ENCODE measurements at regions not wholly inside any gene's neighbourhood (a gene's known extent, or its start where the extent isn't known, plus 50 kb on each side); places are given as distances from the start of the nearest gene placed in this dataset.

DNA sequence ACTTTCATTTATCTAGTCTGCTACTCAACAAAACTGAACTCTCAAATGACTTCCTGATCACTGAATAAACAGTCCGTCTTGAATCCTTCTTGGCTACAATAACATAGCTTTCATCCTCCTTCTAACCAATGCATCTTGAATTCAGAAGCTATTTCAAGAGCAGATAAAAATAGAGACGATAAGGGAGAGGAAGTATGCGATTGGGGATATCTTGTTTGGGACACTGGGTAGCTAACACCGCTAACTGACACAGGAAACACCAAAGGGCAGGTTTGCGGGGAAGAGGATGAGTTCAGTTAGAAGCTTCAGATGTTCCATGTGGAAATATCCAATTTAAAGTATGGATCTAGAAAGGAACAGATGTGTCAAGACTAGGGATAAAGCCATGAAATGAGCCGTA is 102.5 kb downstream of the SLC41A2 start:
- in situ Hi-C loops (cut with MboI; ENCODE audit: low pct_unique_long_range_greater_than_20kb in 2 of 9, low sequenced_read_pairs in 9 of 9, unreplicated experiment in 9 of 9): loop anchor here in 1 of 9 experiments (25.0 kb wide), 3 partner anchors 93 to 493 kb away; partner anchors contain the start of gene SLC41A2
- H3K4me3 ChIP-seq: no peak overlapping the region
- no peak for ATAC-seq (replicated peaks in 6 of 8)
- H3K27ac ChIP-seq: no peak overlapping the region
- H3K4me1 ChIP-seq (replicated peaks in 1 of 2): peaks cover 0 to 8% of the 10 kb centered on the region in 2 donors
- 88 to 100% (median 95%) methylated on average over 1 to 6 of the region's 6 CpGs; no CpG with 5 or more reads in 1 of the 10 experiments for WGBS, 10 experiments

DNA sequence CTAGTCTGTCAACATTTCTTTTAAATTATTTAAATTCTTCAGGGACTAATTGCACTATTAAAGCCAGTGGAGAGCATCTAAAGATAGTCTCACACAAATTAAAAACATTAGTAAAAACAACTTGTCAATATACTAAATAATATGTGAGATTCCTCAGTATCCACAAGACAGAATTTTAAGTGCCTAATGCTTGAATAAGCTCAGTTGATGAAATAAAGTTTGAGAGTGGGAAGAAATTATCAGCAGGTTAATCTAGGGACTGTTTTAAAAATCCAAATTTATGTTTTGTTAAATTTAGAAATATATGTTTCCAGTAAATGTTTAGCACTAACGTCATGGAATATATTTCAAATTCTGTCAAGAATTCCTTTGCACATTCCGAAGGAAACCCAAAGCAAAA is 105.2 kb downstream of the SLC41A2 start:
- H3K27ac ChIP-seq: no peak overlapping the region
- whole genome bisulfite sequencing, 10 experiments: 58 to 100% (median 85%) methylated on average over 2 of the region's 2 CpGs
- in situ Hi-C loops (cut with MboI; ENCODE audit: low pct_unique_long_range_greater_than_20kb in 2 of 9, low sequenced_read_pairs in 9 of 9, unreplicated experiment in 9 of 9): loop anchor here in 1 of 9 experiments (25.0 kb wide), 3 partner anchors 91 to 491 kb away; partner anchors contain the start of gene SLC41A2
- no peaks in the 10 kb centered on the region for H3K4me1 ChIP-seq (replicated peaks in 1 of 2)
- no peak for ATAC-seq (replicated peaks in 6 of 8)
- no peak overlapping the region for H3K4me3 ChIP-seq

DNA sequence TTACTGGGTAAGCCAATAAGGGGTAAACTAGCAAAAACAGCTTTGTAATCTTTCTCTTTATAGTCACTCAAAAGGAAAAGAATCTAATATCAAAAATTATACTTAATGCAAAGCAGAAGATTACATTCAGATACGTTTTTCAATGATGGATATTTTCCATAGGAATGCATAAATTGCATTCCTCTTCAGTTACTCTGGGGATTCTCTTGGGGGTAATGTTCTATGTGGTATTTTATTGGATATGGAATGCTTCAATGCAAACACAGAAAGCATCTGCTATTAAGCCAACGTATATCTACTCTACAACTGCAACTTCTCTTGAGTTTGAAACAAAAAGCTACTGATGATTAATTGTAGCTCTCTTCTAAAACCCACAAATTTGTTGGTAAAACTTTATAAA is 106.0 kb downstream of the SLC41A2 start:
- no peaks in the 10 kb centered on the region for H3K4me1 ChIP-seq (replicated peaks in 1 of 2)
- ATAC-seq (replicated peaks in 6 of 8): peak in 1 of 8 experiments; percentile 41
- WGBS, 10 experiments: 0 to 84% (median 55%) methylated on average over 1 to 2 of the region's 2 CpGs
- no peak overlapping the region for H3K27ac ChIP-seq
- no peak overlapping the region for H3K4me3 ChIP-seq
- in situ Hi-C loops (cut with MboI; ENCODE audit: low pct_unique_long_range_greater_than_20kb in 2 of 9, low sequenced_read_pairs in 9 of 9, unreplicated experiment in 9 of 9): loop anchor here in 1 of 9 experiments (25.0 kb wide), 3 partner anchors 90 to 490 kb away; partner anchors contain the start of gene SLC41A2

DNA sequence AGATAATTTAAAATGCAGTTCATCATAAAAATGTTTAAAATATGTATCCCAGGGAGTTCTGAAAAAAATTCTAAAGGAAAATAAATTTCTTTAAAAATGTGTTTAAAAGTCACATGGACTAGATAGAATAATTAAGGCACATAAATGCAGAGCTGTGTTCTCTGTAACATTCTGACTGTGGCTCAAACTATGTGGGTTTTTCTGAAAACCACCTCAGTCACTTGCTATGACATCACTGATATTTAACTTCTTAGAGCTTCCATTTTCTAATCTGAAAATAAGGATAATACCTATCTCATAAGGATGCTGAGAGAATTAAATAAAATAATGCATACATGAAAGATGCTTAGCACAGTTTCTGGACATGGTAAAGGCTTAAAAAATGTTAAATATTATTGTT is 107.3 kb downstream of the SLC41A2 start:
- no peak overlapping the region for H3K4me3 ChIP-seq
- in situ Hi-C loops (cut with MboI; ENCODE audit: low pct_unique_long_range_greater_than_20kb in 2 of 9, low sequenced_read_pairs in 9 of 9, unreplicated experiment in 9 of 9): loop anchor here in 1 of 9 experiments (25.0 kb wide), 3 partner anchors 88 to 488 kb away; partner anchors contain the start of gene SLC41A2
- H3K4me1 ChIP-seq (replicated peaks in 1 of 2): no peaks in the 10 kb centered on the region
- H3K27ac ChIP-seq: no peak overlapping the region
- ATAC-seq (replicated peaks in 6 of 8): no peak

DNA sequence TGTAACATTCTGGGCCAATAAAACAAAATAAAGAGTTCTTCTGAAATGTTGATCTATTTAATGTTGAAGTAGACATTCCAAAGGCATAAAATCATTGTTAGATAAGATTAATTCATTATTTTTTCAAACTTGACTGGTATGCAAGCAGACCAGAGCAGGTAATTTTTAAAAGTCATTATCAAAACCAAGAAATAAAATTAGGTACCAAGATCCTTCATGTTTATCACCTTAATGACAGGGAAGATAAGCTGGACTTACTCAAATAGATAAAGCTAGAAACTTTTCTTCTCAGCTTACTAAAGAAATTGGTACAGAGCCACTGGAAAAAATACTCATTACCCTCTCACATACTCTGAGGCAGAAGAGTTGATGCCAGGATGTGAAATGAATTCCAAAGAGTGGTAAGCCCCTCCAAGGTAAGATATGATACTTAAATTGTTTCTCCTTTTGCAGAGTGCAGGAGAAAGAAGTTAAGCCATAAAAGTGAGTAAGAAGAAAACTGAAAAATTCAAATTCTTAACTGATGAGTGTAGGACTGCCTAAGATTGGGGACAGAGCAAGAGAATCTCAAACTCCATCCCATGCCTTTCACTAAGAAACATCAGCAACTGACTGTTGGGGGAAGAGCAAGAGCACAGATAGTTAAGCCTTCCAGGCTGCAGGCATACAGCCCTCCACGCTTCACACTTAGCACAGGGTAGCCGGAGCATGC is 111.9 kb downstream of the SLC41A2 start:
- H3K4me3 ChIP-seq: no peak overlapping the region
- no peaks in the 10 kb centered on the region for H3K4me1 ChIP-seq (replicated peaks in 1 of 2)
- no peak overlapping the region for H3K27ac ChIP-seq
- in situ Hi-C loops (cut with MboI; ENCODE audit: low pct_unique_long_range_greater_than_20kb in 2 of 9, low sequenced_read_pairs in 9 of 9, unreplicated experiment in 9 of 9): no loop called here
- WGBS, 10 experiments: 94 to 100% (median 100%) methylated on average over 1 to 2 of the region's 2 CpGs; no CpG with 5 or more reads in 3 of the 10 experiments
- no peak for ATAC-seq (replicated peaks in 6 of 8)

DNA sequence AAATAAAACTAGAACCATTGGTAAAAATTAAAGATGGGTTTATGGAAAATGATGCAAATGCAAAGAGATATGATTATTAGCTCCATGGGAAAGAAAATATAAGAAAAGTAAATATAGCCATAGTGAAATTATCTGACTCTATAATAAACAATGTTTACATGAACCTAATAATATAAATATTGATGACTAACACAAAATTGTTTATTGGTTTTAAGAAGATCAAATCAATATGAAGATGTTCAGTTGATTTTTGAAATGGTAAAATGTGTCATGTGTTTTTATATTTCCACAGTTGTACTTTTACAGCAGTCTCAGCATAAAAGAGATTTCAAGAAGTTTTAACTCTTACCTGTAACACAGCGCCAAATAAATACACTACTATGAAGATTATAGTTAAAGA is 114.0 kb downstream of the SLC41A2 start:
- in situ Hi-C loops (cut with MboI; ENCODE audit: low pct_unique_long_range_greater_than_20kb in 2 of 9, low sequenced_read_pairs in 9 of 9, unreplicated experiment in 9 of 9): no loop called here
- ATAC-seq (replicated peaks in 6 of 8): no peak
- Histone ChIP-seq H3K27ac (no peak overlapping the region), H3K4me1 (replicated peaks in 1 of 2) (no peaks in the 10 kb centered on the region), H3K4me3 (no peak overlapping the region)
- 86 to 100% (median 100%) methylated on average over 1 of the region's 1 CpG; no CpG with 5 or more reads in 1 of the 10 experiments for WGBS, 10 experiments

DNA sequence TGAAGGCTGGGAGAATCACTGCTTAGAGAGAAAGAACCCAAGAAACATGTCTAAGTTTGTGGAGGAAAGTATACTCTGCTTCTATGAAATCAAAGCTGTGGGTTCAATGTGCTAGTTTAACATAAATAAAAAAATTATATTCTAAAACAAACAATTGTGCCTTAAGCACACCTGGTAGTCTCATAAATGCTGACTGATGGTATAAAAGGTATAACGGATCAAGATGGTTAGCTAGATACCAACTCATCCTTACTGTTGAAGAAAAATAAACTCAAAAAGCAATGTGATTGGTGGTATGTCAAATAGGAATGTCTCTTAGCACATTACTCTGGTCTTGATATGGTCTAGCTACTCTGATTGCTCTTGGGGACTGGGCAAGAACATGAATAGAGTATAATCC is 117.8 kb downstream of the SLC41A2 start:
- no peak overlapping the region for H3K4me3 ChIP-seq
- 100% methylated on average over 1 of the region's 1 CpG; no CpG with 5 or more reads in 3 of the 10 experiments for WGBS, 10 experiments
- H3K4me1 ChIP-seq (replicated peaks in 1 of 2): no peaks in the 10 kb centered on the region
- in situ Hi-C loops (cut with MboI; ENCODE audit: low pct_unique_long_range_greater_than_20kb in 2 of 9, low sequenced_read_pairs in 9 of 9, unreplicated experiment in 9 of 9): no loop called here
- H3K27ac ChIP-seq: no peak overlapping the region
- ATAC-seq (replicated peaks in 6 of 8): no peak

DNA sequence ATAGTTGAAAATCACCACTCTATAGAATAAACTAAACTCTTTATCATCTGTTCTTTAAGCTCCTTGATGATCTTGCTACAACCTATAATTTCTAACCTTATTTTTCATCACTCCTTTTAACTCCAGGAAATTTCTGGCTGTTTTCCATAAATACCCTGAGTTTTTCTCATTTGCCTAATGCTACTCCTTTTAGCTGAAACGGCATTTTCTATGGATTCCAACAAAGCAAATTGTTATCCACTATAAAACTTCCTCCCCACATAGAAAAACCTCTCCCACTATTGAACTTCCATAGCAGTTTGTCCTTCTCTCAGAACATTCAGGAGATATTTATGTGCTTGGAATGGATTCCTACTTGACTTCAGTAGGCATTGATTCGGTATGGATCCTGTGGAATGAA is 122.8 kb downstream of the SLC41A2 start:
- Histone ChIP-seq H3K4me3 (no peak overlapping the region), H3K27ac (no peak overlapping the region), H3K4me1 (replicated peaks in 1 of 2) (no peaks in the 10 kb centered on the region)
- WGBS, 10 experiments: 63 to 100% (median 86%) methylated on average over 1 to 2 of the region's 2 CpGs
- in situ Hi-C loops (cut with MboI; ENCODE audit: low pct_unique_long_range_greater_than_20kb in 2 of 9, low sequenced_read_pairs in 9 of 9, unreplicated experiment in 9 of 9): no loop called here
- no peak for ATAC-seq (replicated peaks in 6 of 8)

DNA sequence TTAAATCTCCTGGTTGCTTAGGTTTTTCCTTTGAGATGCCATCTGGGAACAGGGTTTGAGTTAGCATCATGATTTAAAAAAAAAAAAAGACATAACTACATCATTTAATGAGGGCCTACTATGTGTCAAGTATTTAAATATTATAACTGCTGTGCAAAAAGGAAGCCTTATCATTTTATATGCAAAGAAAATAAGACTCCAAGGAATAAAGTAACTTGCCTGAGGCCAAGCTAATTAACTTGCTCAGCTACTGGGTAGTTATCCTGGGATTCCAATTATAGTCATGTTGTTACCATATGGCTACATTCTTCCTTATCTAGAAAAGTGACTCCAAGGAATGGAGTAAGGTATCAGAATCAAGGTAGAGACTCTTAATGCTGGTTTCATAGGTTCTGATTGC is 123.5 kb downstream of the SLC41A2 start:
- Histone ChIP-seq H3K4me3 (no peak overlapping the region), H3K4me1 (replicated peaks in 1 of 2) (no peaks in the 10 kb centered on the region), H3K27ac (no peak overlapping the region)
- no peak for ATAC-seq (replicated peaks in 6 of 8)
- in situ Hi-C loops (cut with MboI; ENCODE audit: low pct_unique_long_range_greater_than_20kb in 2 of 9, low sequenced_read_pairs in 9 of 9, unreplicated experiment in 9 of 9): no loop called here

DNA sequence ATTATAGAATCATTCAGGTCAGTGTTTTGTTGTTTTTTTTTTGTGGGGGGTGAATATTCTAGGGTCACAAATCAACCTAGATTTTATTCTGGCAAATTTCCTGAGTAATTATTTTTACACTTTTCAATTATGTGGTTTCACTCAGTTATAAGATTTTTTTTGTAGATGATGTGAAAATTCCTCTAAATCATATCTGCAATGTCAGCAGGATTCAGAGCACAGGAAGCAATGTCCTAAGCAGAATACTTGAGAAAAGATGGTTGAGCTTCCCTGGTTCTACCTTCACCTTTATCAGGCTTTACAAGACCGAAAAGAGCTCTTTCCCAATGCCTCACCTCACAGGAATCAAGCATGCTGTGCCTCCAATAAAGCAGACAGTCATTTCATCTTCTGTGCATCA is 124.3 kb downstream of the SLC41A2 start:
- H3K27ac ChIP-seq: no peak overlapping the region
- no peak overlapping the region for H3K4me3 ChIP-seq
- ATAC-seq (replicated peaks in 6 of 8): no peak
- in situ Hi-C loops (cut with MboI; ENCODE audit: low pct_unique_long_range_greater_than_20kb in 2 of 9, low sequenced_read_pairs in 9 of 9, unreplicated experiment in 9 of 9): no loop called here
- 60 to 100% (median 100%) methylated on average over 1 of the region's 1 CpG; no CpG with 5 or more reads in 2 of the 10 experiments for WGBS, 10 experiments
- H3K4me1 ChIP-seq (replicated peaks in 1 of 2): no peaks in the 10 kb centered on the region

DNA sequence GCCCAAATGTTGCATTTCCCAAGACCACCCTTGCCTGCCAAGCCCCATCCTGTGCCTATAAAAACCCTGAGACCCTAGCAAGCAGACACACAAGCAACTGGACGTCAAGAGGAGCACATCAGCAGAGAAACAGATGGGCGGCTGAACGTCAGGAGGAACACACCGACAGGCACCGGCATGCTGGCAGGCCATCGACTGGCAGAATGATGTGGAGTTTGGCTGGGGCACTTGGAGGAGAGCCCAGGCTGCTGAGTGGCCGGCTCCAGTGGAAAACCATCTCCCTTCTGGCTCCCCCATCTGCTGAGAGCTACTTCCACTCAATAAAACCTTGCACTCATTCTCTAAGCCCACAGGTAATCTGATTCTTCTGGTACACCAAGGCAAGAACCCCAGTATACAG is 130.1 kb downstream of the SLC41A2 start:
- H3K27ac ChIP-seq: no peak overlapping the region
- H3K4me1 ChIP-seq (replicated peaks in 1 of 2): no peaks in the 10 kb centered on the region
- in situ Hi-C loops (cut with MboI; ENCODE audit: low pct_unique_long_range_greater_than_20kb in 2 of 9, low sequenced_read_pairs in 9 of 9, unreplicated experiment in 9 of 9): no loop called here
- no peak for ATAC-seq (replicated peaks in 6 of 8)
- 83 to 100% (median 88%) methylated on average over 1 to 6 of the region's 7 CpGs; no CpG with 5 or more reads in 5 of the 10 experiments for WGBS, 10 experiments
- no peak overlapping the region for H3K4me3 ChIP-seq

DNA sequence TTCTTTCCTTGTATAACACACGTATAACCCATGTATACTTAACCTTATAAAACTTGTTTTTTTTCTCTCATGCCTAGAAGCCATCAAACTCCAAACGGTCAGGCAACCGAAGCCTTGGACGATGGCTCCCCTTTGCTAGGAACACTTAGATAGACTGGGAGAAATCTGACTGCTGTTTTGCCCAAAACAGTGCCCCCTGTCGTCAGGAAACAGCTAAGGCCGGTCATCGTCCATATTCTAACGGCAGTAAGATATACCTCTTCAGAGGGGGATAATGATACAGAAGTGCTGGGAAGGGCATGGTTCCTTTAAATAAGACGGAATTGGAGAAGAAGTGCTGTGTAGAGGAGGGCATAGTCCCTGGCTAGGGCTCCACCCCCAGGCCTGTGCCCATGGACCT is 130.5 kb downstream of the SLC41A2 start:
- ATAC-seq (replicated peaks in 6 of 8): no peak
- Histone ChIP-seq H3K4me3 (no peak overlapping the region), H3K4me1 (replicated peaks in 1 of 2) (no peaks in the 10 kb centered on the region), H3K27ac (no peak overlapping the region)
- WGBS, 10 experiments: 57 to 92% (median 76%) methylated on average over 1 to 8 of the region's 9 CpGs
- in situ Hi-C loops (cut with MboI; ENCODE audit: low pct_unique_long_range_greater_than_20kb in 2 of 9, low sequenced_read_pairs in 9 of 9, unreplicated experiment in 9 of 9): no loop called here

DNA sequence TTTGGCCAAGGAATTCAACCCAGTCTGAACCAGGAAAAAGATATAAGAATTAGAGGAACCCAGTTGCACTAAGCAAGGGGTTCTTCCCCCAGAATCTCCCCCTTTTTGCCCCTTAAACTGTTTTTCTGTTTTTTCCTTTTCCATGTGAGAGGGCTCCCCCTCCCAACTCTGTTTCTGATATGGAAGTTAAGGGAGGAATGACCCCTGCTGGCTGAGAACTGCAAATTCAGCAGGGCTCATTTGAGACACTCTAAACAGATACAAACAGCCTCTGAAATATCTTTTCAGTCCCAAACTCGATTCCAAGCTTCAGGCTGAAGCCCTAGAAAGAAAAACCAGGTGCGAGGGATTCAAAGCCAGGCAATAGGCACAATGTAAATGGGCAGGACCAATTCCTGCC is 132.7 kb downstream of the SLC41A2 start:
- in situ Hi-C loops (cut with MboI; ENCODE audit: low pct_unique_long_range_greater_than_20kb in 2 of 9, low sequenced_read_pairs in 9 of 9, unreplicated experiment in 9 of 9): no loop called here
- WGBS, 10 experiments: 30 to 88% (median 80%) methylated on average over 2 of the region's 2 CpGs; no CpG with 5 or more reads in 7 of the 10 experiments
- ATAC-seq (replicated peaks in 6 of 8): no peak
- Histone ChIP-seq H3K4me1 (replicated peaks in 1 of 2) (no peaks in the 10 kb centered on the region), H3K27ac (no peak overlapping the region), H3K4me3 (no peak overlapping the region)

DNA sequence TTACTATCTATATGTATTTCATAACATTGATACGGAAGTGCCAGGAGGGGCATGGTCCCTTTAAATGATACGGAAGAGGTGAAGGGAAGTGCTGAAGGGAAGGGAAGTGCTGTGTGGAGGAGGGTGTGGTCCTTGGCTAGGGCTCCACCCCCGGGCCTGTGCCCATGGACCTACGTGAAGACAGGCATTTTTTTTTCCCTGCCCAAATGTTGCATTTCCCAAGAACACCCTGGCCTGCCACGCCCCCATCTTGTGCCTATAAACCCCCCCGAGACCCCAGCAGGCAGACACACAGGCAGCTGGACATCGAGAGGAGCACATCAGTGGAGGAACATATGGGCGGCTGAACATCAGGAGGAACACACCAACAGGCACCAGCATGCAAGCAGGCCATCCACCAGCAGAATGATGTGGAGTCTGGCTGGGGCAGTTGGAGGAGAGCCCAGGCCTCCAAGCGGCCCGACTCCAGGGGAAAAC is 134.1 kb downstream of the SLC41A2 start:
- Histone ChIP-seq H3K4me1 (replicated peaks in 1 of 2) (no peaks in the 10 kb centered on the region), H3K27ac (no peak overlapping the region), H3K4me3 (no peak overlapping the region)
- peak in 2 of 8 experiments; percentile 38 to 39 for ATAC-seq (replicated peaks in 6 of 8)
- WGBS, 10 experiments: 48 to 100% (median 88%) methylated on average over 1 to 5 of the region's 10 CpGs
- in situ Hi-C loops (cut with MboI; ENCODE audit: low pct_unique_long_range_greater_than_20kb in 2 of 9, low sequenced_read_pairs in 9 of 9, unreplicated experiment in 9 of 9): no loop called here

All from motor neuron (in vitro differentiated cells).